ENCODE measurements at regions not wholly inside any gene's neighbourhood (a gene's known extent, or its start where the extent isn't known, plus 50 kb on each side); places are given as distances from the start of the nearest gene placed in this dataset.

GRCh38 chr4:186939226-186939625, 215.6 kb upstream of the FAT1 start:
- Mint-ChIP-seq H3K9me3 (no peaks in the 10 kb centered on the region), H3K4me3 (no peak overlapping the region), H3K4me1 (ENCODE audit: low read depth) (peaks cover 44% of the 10 kb centered on the region)

GRCh38 chr4:186939766-186940165, 216.1 kb upstream of the FAT1 start:
- no peak overlapping the region for H3K4me3 Mint-ChIP-seq
- TF ChIP-seq, protein P1, sequence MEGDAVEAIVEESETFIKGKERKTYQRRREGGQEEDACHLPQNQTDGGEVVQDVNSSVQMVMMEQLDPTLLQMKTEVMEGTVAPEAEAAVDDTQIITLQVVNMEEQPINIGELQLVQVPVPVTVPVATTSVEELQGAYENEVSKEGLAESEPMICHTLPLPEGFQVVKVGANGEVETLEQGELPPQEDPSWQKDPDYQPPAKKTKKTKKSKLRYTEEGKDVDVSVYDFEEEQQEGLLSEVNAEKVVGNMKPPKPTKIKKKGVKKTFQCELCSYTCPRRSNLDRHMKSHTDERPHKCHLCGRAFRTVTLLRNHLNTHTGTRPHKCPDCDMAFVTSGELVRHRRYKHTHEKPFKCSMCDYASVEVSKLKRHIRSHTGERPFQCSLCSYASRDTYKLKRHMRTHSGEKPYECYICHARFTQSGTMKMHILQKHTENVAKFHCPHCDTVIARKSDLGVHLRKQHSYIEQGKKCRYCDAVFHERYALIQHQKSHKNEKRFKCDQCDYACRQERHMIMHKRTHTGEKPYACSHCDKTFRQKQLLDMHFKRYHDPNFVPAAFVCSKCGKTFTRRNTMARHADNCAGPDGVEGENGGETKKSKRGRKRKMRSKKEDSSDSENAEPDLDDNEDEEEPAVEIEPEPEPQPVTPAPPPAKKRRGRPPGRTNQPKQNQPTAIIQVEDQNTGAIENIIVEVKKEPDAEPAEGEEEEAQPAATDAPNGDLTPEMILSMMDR (IDR thresholded peaks at IDR 0.05): no peak
- H3K27ac Mint-ChIP-seq: no peak overlapping the region
- H3K27me3 Mint-ChIP-seq (ENCODE audit: insufficient read depth): peaks cover 3% of the 10 kb centered on the region; the same call in 1 of the 2 replicates
- H3K4me1 Mint-ChIP-seq (ENCODE audit: low read depth): peaks cover 40% of the 10 kb centered on the region
- no peak for DNase-seq
- no peaks in the 10 kb centered on the region for H3K36me3 Mint-ChIP-seq (ENCODE audit: low read depth)
- H3K9me3 Mint-ChIP-seq: no peaks in the 10 kb centered on the region

More at GRCh38 chr4:186939226-186939625, 215.6 kb upstream of the FAT1 start:
- no peak for DNase-seq
- TF ChIP-seq, protein P1 (IDR thresholded peaks at IDR 0.05): no peak
- Mint-ChIP-seq H3K27me3 (ENCODE audit: insufficient read depth) (peaks cover 2% of the 10 kb centered on the region; the same call in 1 of the 2 replicates), H3K36me3 (ENCODE audit: low read depth) (no peaks in the 10 kb centered on the region), H3K27ac (no peak overlapping the region)

GRCh38 chr4:186940476-186940875, 216.8 kb upstream of the FAT1 start:
- no peaks in the 10 kb centered on the region for H3K36me3 Mint-ChIP-seq (ENCODE audit: low read depth)
- H3K27ac Mint-ChIP-seq: no peak overlapping the region
- TF ChIP-seq, protein P1 (IDR thresholded peaks at IDR 0.05): no peak

GRCh38 chr4:186942758-186943377, 219.2 kb upstream of the FAT1 start:
- peaks cover 28% of the 10 kb centered on the region for H3K4me1 Mint-ChIP-seq (ENCODE audit: low read depth)
- no peaks in the 10 kb centered on the region for H3K9me3 Mint-ChIP-seq
- no peaks in the 10 kb centered on the region for H3K36me3 Mint-ChIP-seq (ENCODE audit: low read depth)
- no peak overlapping the region for H3K4me3 Mint-ChIP-seq
- H3K27ac Mint-ChIP-seq: no peak overlapping the region
- TF ChIP-seq, protein P1 (IDR thresholded peaks at IDR 0.05): no peak
- H3K27me3 Mint-ChIP-seq (ENCODE audit: insufficient read depth): peaks cover 5% of the 10 kb centered on the region; the same call in 1 of the 2 replicates
- no peak for DNase-seq

More at GRCh38 chr4:186940476-186940875, 216.8 kb upstream of the FAT1 start:
- DNase-seq: no peak
- Mint-ChIP-seq H3K4me3 (no peak overlapping the region), H3K4me1 (ENCODE audit: low read depth) (peaks cover 40% of the 10 kb centered on the region), H3K27me3 (ENCODE audit: insufficient read depth) (peaks cover 3% of the 10 kb centered on the region; the same call in 1 of the 2 replicates), H3K9me3 (no peaks in the 10 kb centered on the region)

DNA sequence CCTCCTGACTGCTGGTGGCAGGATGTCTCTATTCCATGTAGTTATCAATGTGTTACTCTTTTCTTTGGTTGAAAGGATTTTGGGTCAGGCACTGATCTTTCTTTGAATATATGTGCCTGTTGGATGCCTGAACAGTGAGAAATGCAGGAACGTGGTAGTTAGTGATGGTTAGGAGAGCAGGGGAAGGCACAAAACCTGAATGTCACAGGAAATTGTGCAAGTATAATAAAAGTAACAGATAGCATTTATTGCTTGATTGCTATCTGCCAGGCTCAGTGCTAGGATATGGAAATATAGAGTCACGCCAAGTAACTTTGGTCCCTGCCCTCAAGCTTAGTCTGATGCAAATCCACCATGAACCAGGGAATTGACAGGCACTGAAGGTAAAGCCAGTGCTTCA, 219.8 kb upstream of the FAT1 start:
- no peak for DNase-seq
- H3K36me3 Mint-ChIP-seq (ENCODE audit: low read depth): no peaks in the 10 kb centered on the region
- H3K27me3 Mint-ChIP-seq (ENCODE audit: insufficient read depth): peaks cover 5% of the 10 kb centered on the region; the same call in 1 of the 2 replicates
- TF ChIP-seq, protein P1 (IDR thresholded peaks at IDR 0.05): no peak
- no peak overlapping the region for H3K27ac Mint-ChIP-seq
- peaks cover 33% of the 10 kb centered on the region for H3K4me1 Mint-ChIP-seq (ENCODE audit: low read depth)
- H3K9me3 Mint-ChIP-seq: no peaks in the 10 kb centered on the region
- no peak overlapping the region for H3K4me3 Mint-ChIP-seq

Data from HFFc6 (cell line).